Lower lobe of right lung (tissue), 2 donors: ENCODE measurements at regions not wholly inside any gene's neighbourhood (a gene's known extent, or its start where the extent isn't known, plus 50 kb on each side); places are given as distances from the start of the nearest gene placed in this dataset.
A peak's percentile ranks its signal among the peaks of the same experiment; 100 is the strongest.

Experiments
- ATAC-seq, 2 donors: fragments of 200-7000 bp; cut with Tn5 transposase; one replicate each; pipeline ENCODE4 v1.9.1; 2020 to 2022; ENCODE audit warnings: mild to moderate bottlenecking in 2 of 2, moderate library complexity in 2 of 2
- DNase-seq: peaks from one replicate; pipeline ENCODE4 v3.0.0-alpha.2; 2020
- H3K27ac ChIP-seq: fragments of 200-600 bp; one replicate; pipeline ENCODE4 v1.8.0; 2022
- H3K27me3 ChIP-seq: fragments of 200-600 bp; one replicate; pipeline ENCODE4 v1.8.0; 2022; ENCODE audit warnings: low read depth
- H3K36me3 ChIP-seq: fragments of 200-600 bp; one replicate; pipeline ENCODE4 v1.8.0; 2022; ENCODE audit warnings: mild to moderate bottlenecking
- H3K4me1 ChIP-seq: fragments of 200-600 bp; one replicate; pipeline ENCODE4 v1.8.0; 2022
- H3K4me3 ChIP-seq: fragments of 200-600 bp; one replicate; pipeline ENCODE4 v1.8.0; 2022; ENCODE audit warnings: mild to moderate bottlenecking
- H3K9me3 ChIP-seq: fragments of 200-600 bp; one replicate; pipeline ENCODE4 v1.8.0; 2022
- intact Hi-C: fragments of 100-400 bp; cut with DNase I; formaldehyde crosslinking; loops from one replicate; pipeline ENCODE4 v1.11.0; 2022
- TF ChIP-seq, protein P1 (sequence below): fragments of 200-600 bp; IDR thresholded peaks from one replicate; pipeline ENCODE4 v1.8.0; 2022; ENCODE audit warnings: antibody characterized with exemption, mild to moderate bottlenecking
- donor health status: DM: no; HTN: yes; CAD: no; lungs with severe emphysema.

- Histone ChIP-seq H3K27ac (no peak overlapping the region), H3K27me3 (no peaks in the 10 kb centered on the region), H3K4me1 (no peaks in the 10 kb centered on the region), H3K4me3 (no peak overlapping the region), H3K36me3 (no peaks in the 10 kb centered on the region), H3K9me3 (no peaks in the 10 kb centered on the region)
- DNase-seq, result no peak
- ATAC-seq, result no peak
- TF ChIP-seq, protein P1, sequence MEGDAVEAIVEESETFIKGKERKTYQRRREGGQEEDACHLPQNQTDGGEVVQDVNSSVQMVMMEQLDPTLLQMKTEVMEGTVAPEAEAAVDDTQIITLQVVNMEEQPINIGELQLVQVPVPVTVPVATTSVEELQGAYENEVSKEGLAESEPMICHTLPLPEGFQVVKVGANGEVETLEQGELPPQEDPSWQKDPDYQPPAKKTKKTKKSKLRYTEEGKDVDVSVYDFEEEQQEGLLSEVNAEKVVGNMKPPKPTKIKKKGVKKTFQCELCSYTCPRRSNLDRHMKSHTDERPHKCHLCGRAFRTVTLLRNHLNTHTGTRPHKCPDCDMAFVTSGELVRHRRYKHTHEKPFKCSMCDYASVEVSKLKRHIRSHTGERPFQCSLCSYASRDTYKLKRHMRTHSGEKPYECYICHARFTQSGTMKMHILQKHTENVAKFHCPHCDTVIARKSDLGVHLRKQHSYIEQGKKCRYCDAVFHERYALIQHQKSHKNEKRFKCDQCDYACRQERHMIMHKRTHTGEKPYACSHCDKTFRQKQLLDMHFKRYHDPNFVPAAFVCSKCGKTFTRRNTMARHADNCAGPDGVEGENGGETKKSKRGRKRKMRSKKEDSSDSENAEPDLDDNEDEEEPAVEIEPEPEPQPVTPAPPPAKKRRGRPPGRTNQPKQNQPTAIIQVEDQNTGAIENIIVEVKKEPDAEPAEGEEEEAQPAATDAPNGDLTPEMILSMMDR, result no peak
- intact Hi-C loops, result no loop called here
Measured at GRCh38 chr2:44098891-44099290, 69.8 kb upstream of the PPM1B start.

- TF ChIP-seq, protein P1, result no peak
- Histone ChIP-seq H3K27me3 (no peaks in the 10 kb centered on the region), H3K27ac (no peak overlapping the region), H3K4me3 (no peak overlapping the region), H3K9me3 (no peaks in the 10 kb centered on the region), H3K36me3 (no peaks in the 10 kb centered on the region), H3K4me1 (no peaks in the 10 kb centered on the region)
- ATAC-seq, result peak; percentile 61 to 90
- intact Hi-C loops, result no loop called here
- DNase-seq, result peak; percentile 58
Measured at GRCh38 chr2:44100351-44100750, 68.3 kb upstream of the PPM1B start.

DNA sequence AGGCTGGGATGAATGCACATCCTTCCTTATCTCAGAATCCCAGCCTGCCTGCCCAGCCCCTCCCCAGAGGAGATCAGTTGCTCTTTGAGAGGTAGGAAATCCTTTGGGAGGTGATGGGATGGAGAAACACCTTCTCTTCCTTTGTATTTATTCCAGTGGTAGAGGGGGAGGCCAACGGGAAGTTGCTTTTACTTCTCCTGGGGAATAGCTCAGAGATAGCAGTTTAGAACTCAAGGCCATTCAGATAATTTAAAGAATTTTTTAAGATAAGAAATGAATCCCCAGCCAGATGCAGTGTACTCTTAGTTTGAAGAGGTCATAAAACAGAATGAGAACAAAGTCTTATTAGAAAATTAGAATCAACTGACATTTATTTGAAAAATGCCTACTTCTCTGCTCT lies 67.4 kb upstream of the PPM1B start:
- H3K9me3 ChIP-seq, result no peaks in the 10 kb centered on the region
- TF ChIP-seq, protein P1, result no peak
- intact Hi-C loops, result no loop called here
- no peaks in the 10 kb centered on the region for H3K36me3 ChIP-seq
- ATAC-seq (no peak), DNase-seq (no peak)
- H3K4me3 ChIP-seq, result no peak overlapping the region
- H3K27me3 ChIP-seq, result no peaks in the 10 kb centered on the region
- H3K4me1 ChIP-seq, result no peaks in the 10 kb centered on the region
- H3K27ac ChIP-seq, result no peak overlapping the region

- ATAC-seq (no peak), DNase-seq (no peak)
- TF ChIP-seq, protein P1, result no peak
- intact Hi-C loops, result no loop called here
- Histone ChIP-seq H3K9me3 (no peaks in the 10 kb centered on the region), H3K4me3 (no peak overlapping the region), H3K4me1 (no peaks in the 10 kb centered on the region), H3K27ac (no peak overlapping the region), H3K36me3 (no peaks in the 10 kb centered on the region), H3K27me3 (no peaks in the 10 kb centered on the region)
Measured at GRCh38 chr2:44102790-44103562, 65.7 kb upstream of the PPM1B start.

DNA sequence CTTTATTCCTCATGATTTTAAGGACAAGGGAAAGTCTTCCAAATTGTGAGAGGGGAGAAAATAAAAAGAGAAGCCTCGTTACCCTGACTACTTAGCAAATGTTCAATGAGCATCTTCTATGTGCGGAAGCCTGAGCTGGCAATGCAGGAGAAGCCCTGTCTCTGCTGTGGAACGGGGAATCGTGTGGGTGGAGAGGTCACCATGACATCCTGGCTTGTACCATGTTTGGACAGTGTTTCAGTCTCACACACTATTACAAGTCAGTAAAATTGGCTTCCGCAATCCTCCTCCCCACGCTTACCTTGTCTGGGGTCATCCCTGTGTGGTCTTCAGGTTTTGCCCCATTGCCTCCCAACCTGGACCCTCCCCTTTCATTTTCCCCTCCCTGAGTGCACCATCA lies 65.0 kb upstream of the PPM1B start:
- Histone ChIP-seq H3K36me3 (no peaks in the 10 kb centered on the region), H3K4me3 (no peak overlapping the region), H3K4me1 (no peaks in the 10 kb centered on the region), H3K9me3 (no peaks in the 10 kb centered on the region), H3K27me3 (no peaks in the 10 kb centered on the region), H3K27ac (no peak overlapping the region)
- ATAC-seq, result no peak
- TF ChIP-seq, protein P1, result no peak
- intact Hi-C loops, result no loop called here
- no peak for DNase-seq
